Activated naive CD8-positive, alpha-beta T cell treated with anti-CD3 and anti-CD28 coated beads, Interleukin-2, amount 50 U/mL, for 24 hours (primary cell): ENCODE measurements at regions not wholly inside any gene's neighbourhood (a gene's known extent, or its start where the extent isn't known, plus 50 kb on each side); places are given as distances from the start of the nearest gene placed in this dataset.

Experiments used
- ATAC-seq: fragments of 150-1000 bp; cut with Tn5 transposase; one replicate; pipeline ENCODE4 v1.10.0; 2021
- DNase-seq: peaks from one replicate; pipeline ENCODE4 v3.0.0; 2021
- H3K27ac Mint-ChIP-seq: one replicate; pipeline ENCODE4 v1.8.0; 2021; ENCODE audit warnings: mild to moderate bottlenecking, mixed read lengths
- H3K27me3 Mint-ChIP-seq: one replicate; pipeline ENCODE4 v1.8.0; 2021; ENCODE audit warnings: mixed read lengths
- H3K36me3 Mint-ChIP-seq: one replicate; pipeline ENCODE4 v1.8.0; 2021; ENCODE audit warnings: low read depth, mixed read lengths
- H3K4me1 Mint-ChIP-seq: one replicate; pipeline ENCODE4 v1.8.0; 2021; ENCODE audit warnings: mixed read lengths
- H3K4me3 Mint-ChIP-seq: one replicate; pipeline ENCODE4 v1.8.0; 2021; ENCODE audit warnings: mild to moderate bottlenecking, moderate library complexity, mixed read lengths
- H3K9me3 Mint-ChIP-seq: one replicate; pipeline ENCODE4 v1.8.0; 2021; ENCODE audit warnings: mixed read lengths

DNA sequence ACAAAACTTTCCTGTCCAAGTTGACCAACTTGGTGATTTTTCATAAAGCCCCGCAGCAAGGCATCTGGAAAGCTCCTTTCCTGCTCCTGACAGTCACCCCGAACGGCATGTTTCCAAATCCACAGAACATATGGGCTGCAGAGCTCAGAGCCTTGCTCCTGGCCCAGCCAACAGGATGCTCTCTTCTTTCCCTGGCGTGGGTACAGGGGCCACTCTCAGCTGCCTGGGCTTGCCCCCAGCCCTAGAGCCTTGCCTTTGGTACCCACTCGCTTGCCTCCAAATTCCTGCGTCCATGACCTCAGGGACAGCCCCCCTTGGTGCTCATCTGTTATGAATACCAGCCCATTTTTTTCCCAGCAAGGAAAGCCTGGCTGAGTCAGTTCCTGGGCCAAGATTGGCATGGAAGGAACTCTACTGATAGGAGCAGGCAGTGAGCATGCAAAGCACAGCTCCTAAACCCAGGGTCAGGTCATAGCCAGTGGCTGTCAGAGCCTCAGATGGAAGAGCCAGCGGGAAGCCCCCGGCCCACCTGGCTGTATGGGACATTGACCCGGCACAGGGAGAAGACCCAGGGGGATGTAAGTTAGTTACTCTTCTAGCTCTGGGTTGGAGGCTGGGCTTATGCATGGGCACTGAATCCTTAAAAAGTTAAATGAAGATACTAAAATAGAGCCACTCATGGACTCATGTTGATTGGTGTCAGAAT lies 105.3 kb upstream of the RTL1 start:
- Mint-ChIP-seq H3K4me3 (no peak overlapping the region), H3K27me3 (peaks cover 17% of the 10 kb centered on the region), H3K4me1 (peaks cover 3% of the 10 kb centered on the region), H3K9me3 (peaks cover 14% of the 10 kb centered on the region), H3K27ac (no peak overlapping the region), H3K36me3 (no peaks in the 10 kb centered on the region)
- DNase-seq = no peak
- no peak for ATAC-seq

DNA sequence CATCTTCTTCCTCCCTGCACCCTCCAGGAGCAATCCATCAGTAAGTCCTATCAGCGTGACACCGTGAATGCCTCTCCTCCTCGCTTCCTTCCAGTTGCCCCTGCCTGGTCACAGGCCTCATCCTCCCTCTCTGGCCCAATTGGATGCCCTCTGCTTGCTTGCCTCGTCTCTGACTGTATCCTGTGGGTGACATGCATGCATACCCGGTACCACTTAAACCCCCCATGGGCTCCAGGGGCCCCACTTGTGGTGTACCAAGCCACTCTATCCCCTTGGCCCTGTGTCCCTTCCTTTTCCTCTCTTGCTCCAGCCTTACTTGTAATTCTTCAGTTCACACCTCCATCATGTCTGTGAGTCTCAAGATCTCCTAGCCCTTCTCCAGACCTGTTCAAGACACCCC lies 106.0 kb upstream of the RTL1 start:
- peaks cover 14% of the 10 kb centered on the region for H3K9me3 Mint-ChIP-seq
- peaks cover 3% of the 10 kb centered on the region for H3K4me1 Mint-ChIP-seq
- H3K27ac Mint-ChIP-seq = no peak overlapping the region
- ATAC-seq (no peak), DNase-seq (no peak)
- no peaks in the 10 kb centered on the region for H3K36me3 Mint-ChIP-seq
- H3K4me3 Mint-ChIP-seq = no peak overlapping the region
- H3K27me3 Mint-ChIP-seq = peaks cover 11% of the 10 kb centered on the region

DNA sequence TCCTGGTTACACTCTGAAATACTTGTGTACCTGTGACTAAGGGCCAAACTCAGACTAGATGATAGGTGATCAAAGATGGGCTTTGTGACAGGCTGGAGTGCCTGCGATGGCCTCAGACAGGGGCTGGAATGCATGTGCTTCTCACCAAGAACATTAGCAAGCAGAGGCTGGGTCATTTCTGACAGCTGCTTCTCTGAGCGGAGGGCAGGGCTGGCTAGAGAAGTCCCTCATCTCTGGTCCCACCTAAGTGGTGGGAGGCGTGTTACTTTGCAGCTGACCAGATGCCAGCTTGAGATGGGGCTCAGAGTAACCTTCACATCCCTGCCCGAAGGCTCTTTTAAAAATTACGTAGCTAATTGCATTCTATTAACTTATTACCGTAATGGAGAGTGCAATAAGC lies 106.8 kb upstream of the RTL1 start:
- Mint-ChIP-seq H3K27me3 (peaks cover 3% of the 10 kb centered on the region), H3K9me3 (peaks cover 14% of the 10 kb centered on the region), H3K36me3 (no peaks in the 10 kb centered on the region), H3K27ac (no peak overlapping the region), H3K4me1 (peaks cover 3% of the 10 kb centered on the region), H3K4me3 (no peak overlapping the region)
- ATAC-seq = no peak
- no peak for DNase-seq

DNA sequence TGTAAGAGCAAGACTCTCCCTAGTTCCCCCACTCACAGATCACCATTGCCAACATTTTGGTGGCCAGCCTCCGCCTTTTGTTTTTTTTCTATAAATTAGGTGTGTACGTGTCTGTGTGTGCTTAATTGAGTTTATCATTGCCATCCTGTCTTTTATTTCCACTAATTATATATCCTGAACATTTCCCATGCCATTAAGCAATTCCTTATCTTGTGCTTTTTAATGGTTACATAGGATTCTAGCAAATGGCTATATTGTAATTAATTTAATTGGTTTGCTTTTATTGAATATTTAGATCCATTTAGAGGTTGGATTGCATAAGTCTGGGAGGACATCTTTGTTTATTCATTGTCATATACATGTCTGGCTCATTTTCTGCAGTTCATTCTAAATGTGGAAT lies 107.3 kb upstream of the RTL1 start:
- Mint-ChIP-seq H3K4me1 (peaks cover 3% of the 10 kb centered on the region), H3K36me3 (no peaks in the 10 kb centered on the region), H3K27me3 (peaks cover 3% of the 10 kb centered on the region), H3K9me3 (peaks cover 14% of the 10 kb centered on the region), H3K27ac (no peak overlapping the region), H3K4me3 (no peak overlapping the region)
- no peak for DNase-seq
- no peak for ATAC-seq

DNA sequence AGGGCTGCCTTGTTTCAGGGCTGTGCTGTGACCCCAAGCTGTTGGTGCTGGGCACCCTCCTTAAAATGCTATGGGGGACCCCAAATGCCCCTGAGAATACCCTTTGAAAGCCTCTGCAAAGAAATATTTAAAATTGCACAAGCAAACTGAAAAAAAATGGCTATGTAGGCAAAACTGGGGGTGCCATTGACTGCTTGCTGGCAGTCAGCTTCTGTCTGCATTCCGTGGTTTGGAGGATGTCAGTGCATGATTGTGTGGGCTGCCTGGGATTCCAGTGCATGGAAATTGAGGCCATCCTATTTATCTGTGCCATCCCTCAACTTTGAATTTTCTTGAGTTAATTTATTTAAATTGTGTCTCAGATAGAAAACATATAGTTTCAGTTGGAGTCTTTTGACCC lies 113.7 kb upstream of the RTL1 start:
- Mint-ChIP-seq H3K27ac (no peak overlapping the region), H3K4me3 (no peak overlapping the region), H3K27me3 (peaks cover 17% of the 10 kb centered on the region), H3K36me3 (no peaks in the 10 kb centered on the region), H3K4me1 (no peaks in the 10 kb centered on the region), H3K9me3 (peaks cover 4% of the 10 kb centered on the region)
- no peak for DNase-seq
- no peak for ATAC-seq

DNA sequence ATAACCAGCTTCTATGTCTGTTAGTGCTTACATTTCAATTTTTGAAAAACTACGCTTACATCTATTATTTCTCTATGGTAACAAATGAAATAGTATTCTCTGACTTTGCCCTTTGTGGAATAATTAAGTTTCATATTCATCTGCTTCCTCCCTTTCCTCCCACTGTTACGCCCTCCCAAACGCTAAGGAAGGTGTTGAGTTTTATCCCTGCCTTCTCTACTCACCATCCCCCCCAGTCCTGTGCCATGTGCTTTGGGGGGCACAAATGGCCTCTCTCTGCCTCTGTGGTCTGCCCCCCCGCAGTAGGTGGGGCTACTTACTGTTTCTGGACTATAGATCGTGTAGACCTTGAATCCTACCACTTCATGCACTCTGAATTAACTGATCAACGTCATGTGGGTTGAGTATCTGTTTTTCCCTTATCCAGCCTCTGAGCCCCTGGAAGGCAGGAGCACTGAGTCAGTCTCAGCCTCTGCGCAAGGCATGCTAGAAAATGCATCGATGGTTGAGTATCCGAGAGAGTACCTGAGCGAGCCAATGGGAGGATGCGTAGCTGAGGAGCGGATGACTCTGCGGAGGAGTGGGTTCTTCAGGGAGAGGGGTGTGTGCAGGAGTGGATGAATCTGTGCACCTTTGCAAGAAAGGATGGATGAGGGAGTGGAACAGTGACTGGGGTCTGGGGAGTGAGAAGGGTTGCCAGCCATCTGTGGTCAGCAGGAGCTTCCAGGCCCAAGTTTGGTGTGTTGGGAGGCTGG lies 114.5 kb upstream of the RTL1 start:
- Mint-ChIP-seq H3K4me1 (no peaks in the 10 kb centered on the region), H3K4me3 (no peak overlapping the region), H3K27ac (no peak overlapping the region), H3K9me3 (no peaks in the 10 kb centered on the region), H3K27me3 (peaks cover 17% of the 10 kb centered on the region), H3K36me3 (no peaks in the 10 kb centered on the region)
- DNase-seq (no peak), ATAC-seq (no peak)

DNA sequence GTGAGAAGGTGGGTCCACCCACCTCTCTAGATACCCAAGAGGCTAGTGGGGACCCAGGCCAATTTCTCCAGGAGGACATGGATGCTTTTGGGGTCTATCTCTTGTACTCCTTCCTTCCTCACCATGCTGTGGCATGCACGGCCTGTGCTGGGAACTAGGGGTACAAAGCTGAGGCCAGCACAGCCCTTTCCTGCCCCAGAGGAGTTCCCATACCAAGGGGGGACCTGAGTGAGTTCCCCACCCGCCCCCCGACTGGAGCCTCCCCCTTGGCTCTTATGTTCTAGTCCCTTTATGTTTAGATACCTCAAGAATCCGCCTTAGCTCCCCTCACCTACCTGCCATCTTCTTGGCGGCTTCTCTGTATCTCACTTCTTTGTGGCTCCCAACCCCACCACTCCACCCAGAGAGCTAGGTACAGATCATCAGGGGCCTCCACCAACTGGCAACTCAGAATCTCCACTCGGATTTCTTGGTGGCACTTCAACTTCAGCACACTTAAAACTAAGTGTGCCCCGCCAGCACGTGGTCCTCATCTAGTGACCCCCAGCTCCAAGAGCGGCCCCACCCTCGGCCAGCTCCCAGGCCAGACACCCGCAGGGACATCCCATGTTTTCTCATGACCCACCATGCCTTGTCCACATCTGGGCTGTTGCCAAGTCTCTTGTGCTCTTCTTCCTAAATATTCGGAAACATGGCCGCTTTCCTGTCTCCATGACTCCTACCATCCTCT lies 115.2 kb upstream of the RTL1 start:
- no peaks in the 10 kb centered on the region for H3K36me3 Mint-ChIP-seq
- H3K27ac Mint-ChIP-seq = no peak overlapping the region

DNA sequence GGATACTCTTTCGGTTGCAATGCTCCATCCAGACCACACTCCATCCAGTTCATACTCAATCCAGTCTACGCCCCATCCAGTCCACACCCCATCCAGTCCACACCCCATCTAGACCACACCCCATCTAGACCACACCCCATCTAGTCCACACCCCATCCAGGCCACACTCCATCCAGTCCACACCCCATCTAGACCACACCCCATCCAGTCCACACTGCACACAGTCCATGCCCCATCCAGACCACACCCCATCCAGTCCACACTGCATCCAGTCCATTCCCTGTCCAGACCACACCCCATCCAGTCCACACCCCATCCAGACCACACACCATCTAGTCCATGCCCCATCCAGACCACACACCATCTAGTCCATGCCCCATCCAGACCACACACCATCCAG lies 116.0 kb upstream of the RTL1 start:
- H3K9me3 Mint-ChIP-seq = no peaks in the 10 kb centered on the region
- DNase-seq (no peak), ATAC-seq (no peak)
- peaks cover 17% of the 10 kb centered on the region for H3K27me3 Mint-ChIP-seq
- no peaks in the 10 kb centered on the region for H3K4me1 Mint-ChIP-seq
- H3K27ac Mint-ChIP-seq = no peak overlapping the region
- H3K4me3 Mint-ChIP-seq = no peak overlapping the region
- H3K36me3 Mint-ChIP-seq = no peaks in the 10 kb centered on the region

More for the DNA sequence above, 115.2 kb upstream of the RTL1 start:
- Mint-ChIP-seq H3K9me3 (no peaks in the 10 kb centered on the region), H3K27me3 (peaks cover 17% of the 10 kb centered on the region), H3K4me3 (no peak overlapping the region), H3K4me1 (no peaks in the 10 kb centered on the region)
- no peak for ATAC-seq
- DNase-seq = no peak

DNA sequence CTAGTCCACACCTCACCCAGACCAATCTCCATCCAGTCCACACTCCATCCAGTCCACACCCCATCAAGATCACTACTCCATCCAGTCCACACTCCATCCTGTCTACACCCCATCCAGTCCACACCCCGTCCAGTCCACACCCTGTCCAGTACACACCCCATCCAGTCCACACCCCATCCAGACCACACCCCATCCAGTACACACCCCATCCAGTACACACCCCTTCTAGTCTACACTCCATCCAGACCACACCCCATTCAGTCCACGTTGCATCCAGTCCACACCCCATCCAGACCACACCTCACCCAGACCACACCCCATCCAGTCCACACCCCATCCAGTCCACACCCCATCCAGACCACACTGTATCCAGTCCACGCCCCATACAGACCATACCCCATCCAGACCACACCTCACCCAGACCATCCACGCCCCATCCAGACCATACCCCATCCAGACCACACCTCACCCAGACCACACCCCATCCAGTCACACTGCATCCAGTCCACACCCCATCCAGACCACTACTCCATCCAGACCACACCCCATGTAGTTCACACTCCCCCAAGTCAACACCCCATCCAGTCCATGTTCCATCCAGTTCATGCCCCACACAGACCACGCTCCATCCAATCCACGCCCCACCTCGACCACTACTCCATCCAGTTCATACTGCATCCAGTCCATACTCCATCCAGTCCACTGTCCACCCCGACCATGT lies 116.6 kb upstream of the RTL1 start:
- H3K27ac Mint-ChIP-seq = no peak overlapping the region
- ATAC-seq (no peak), DNase-seq (no peak)
- no peaks in the 10 kb centered on the region for H3K4me1 Mint-ChIP-seq
- no peaks in the 10 kb centered on the region for H3K36me3 Mint-ChIP-seq
- no peaks in the 10 kb centered on the region for H3K9me3 Mint-ChIP-seq
- H3K27me3 Mint-ChIP-seq = peaks cover 17% of the 10 kb centered on the region
- no peak overlapping the region for H3K4me3 Mint-ChIP-seq

DNA sequence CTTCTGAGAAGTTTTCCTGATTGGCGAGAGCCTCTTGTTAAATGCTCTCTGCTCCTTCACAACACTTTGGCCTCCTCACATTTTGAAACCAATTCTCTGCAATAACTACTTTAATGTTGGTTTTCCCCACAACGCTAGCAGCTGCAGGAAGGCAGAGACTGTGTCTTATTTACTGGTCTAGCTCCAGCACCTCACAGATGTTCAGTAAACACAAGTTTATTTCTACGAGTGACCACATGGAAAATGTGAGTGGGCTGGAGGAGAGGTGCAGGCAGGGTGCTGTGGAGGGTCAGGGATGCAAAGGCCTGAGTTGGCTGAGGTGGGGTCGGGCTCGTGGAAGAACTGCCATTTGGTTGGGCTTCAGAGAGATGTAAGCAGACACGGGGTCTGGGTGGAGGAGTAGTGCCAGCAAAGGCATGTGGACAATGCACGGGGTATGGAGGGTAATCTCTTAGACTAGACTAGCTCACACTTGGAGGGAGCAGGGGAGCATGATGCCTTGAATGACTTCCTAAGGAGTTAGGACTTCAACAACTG lies 117.4 kb upstream of the RTL1 start:
- DNase-seq (no peak), ATAC-seq (no peak)
- H3K4me1 Mint-ChIP-seq = no peaks in the 10 kb centered on the region
- H3K4me3 Mint-ChIP-seq = no peak overlapping the region
- no peak overlapping the region for H3K27ac Mint-ChIP-seq
- H3K27me3 Mint-ChIP-seq = peaks cover 17% of the 10 kb centered on the region
- H3K9me3 Mint-ChIP-seq = no peaks in the 10 kb centered on the region
- H3K36me3 Mint-ChIP-seq = no peaks in the 10 kb centered on the region

DNA sequence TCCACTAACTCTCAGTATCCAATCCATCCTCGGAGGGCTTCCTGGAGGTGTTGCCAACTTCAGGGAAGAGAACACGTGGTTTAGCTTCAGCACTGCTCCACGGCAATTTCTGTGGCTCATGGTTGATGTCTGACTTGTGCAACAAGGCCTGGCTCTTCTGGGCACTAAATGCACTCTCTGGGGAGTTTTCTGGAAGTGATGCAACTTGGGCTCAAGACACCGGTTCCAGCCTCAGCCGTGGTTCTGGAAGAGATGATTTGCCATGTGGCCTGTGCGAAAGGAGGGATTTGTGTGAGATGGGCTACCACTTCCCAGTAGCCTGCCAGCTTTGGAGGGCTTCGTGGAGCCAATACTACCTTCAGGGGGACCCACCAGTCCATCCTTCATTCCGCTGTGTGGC lies 118.6 kb upstream of the RTL1 start:
- H3K27me3 Mint-ChIP-seq = peaks cover 14% of the 10 kb centered on the region
- H3K27ac Mint-ChIP-seq = no peak overlapping the region
- no peaks in the 10 kb centered on the region for H3K4me1 Mint-ChIP-seq
- no peaks in the 10 kb centered on the region for H3K9me3 Mint-ChIP-seq
- DNase-seq (no peak), ATAC-seq (no peak)
- no peak overlapping the region for H3K4me3 Mint-ChIP-seq
- no peaks in the 10 kb centered on the region for H3K36me3 Mint-ChIP-seq

DNA sequence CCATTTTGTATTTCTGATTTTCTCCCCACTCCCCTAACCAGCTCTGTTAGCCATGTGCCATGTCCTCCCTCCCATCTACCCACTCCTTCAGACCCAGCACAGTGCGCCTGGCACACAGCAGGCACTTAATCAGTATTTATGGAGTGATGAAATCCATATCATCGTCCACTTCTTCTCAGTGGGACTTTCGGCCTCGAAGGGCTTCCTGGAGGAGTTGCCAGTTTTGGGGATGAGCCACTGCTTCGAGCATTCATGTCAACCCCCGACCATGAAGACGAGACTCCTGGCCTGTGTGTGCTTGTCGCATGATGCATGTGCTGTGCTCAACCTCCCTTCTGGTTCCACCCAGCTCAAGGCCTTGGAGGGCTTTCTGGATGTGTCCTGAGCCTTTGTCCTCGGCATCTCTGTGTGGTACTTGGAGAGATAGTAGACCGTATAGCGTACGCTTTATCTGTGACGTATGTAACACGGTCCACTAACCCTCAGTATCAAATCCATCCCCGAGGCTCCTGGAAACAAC lies 119.5 kb upstream of the RTL1 start:
- Mint-ChIP-seq H3K27ac (no peak overlapping the region), H3K4me1 (no peaks in the 10 kb centered on the region)

DNA sequence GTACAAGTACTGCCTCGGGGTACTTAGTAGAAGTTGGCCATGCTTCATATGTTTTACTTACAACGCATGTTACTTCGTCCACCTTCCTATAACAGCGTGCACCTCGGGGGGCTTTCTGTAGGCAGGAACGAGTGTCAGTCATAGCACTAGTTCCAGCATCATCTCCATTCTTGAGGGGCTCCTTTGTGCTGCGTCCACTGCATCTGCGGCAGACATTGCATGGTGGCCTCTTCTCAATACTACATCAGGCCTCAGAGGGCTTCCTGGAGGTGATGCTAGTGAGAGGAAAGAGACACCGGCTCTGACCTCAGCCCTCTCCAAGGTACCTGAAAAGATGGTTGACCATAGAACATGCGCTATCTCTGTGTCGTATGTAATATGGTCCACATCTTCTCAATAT lies 121.2 kb upstream of the RTL1 start:
- ATAC-seq = no peak
- Mint-ChIP-seq H3K4me1 (no peaks in the 10 kb centered on the region), H3K4me3 (no peak overlapping the region), H3K27me3 (peaks cover 7% of the 10 kb centered on the region), H3K36me3 (no peaks in the 10 kb centered on the region), H3K9me3 (no peaks in the 10 kb centered on the region), H3K27ac (no peak overlapping the region)
- no peak for DNase-seq

More for the DNA sequence above, 119.5 kb upstream of the RTL1 start:
- no peak for ATAC-seq
- no peaks in the 10 kb centered on the region for H3K36me3 Mint-ChIP-seq
- H3K9me3 Mint-ChIP-seq = no peaks in the 10 kb centered on the region
- H3K4me3 Mint-ChIP-seq = no peak overlapping the region
- peaks cover 12% of the 10 kb centered on the region for H3K27me3 Mint-ChIP-seq
- no peak for DNase-seq

DNA sequence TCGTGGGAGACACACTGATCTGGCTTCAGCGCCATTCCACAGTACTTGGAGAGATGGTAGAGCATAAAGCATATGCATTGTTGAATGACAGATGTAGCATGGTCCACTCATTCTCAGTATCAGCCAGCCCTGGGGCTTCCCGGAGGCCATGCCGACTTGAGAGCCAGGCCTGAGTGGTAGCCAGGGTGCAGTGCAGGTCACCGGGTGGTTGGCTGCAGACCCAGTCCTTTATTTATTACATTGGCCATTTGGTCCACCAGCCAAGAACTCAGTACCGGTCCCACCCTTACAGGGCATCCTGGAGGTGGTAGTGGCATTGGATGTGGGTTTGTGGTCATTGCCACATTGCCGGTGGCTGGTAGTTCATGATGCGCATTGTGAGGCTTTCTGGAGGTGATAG lies 121.6 kb upstream of the RTL1 start:
- Mint-ChIP-seq H3K9me3 (no peaks in the 10 kb centered on the region), H3K4me1 (no peaks in the 10 kb centered on the region), H3K4me3 (no peak overlapping the region), H3K27me3 (peaks cover 5% of the 10 kb centered on the region), H3K36me3 (no peaks in the 10 kb centered on the region), H3K27ac (no peak overlapping the region)
- ATAC-seq (no peak), DNase-seq (no peak)
